ENCODE measurements at regions not wholly inside any gene's neighbourhood (a gene's known extent, or its start where the extent isn't known, plus 50 kb on each side); places are given as distances from the start of the nearest gene placed in this dataset.

DNA sequence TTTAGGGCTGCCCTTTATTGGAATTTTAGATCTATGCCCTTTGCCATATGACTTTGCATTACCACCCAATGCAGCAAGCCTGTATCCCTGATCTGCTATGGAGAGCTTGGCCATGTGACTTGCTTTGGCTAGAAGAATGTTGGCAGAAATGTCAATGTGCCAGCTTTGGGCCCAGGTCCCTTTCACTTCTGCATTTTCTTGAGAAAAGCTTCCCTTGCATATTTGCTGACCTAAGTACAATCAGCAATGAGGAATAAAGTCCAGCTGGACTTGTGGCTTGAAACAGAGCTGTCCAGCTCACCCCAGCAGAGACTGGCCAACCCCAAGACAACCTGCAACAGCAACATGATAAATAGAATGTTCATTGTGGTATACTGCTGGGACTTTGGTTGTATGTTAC is 135.9 kb downstream of the PAH start:
- no peak for DNase-seq (ENCODE audit: low read depth in 2 of 2)

- no peak for DNase-seq (ENCODE audit: low read depth in 2 of 2)
Observed at GRCh38 chr12:102776041-102776440, 141.0 kb downstream of the PAH start.

DNA sequence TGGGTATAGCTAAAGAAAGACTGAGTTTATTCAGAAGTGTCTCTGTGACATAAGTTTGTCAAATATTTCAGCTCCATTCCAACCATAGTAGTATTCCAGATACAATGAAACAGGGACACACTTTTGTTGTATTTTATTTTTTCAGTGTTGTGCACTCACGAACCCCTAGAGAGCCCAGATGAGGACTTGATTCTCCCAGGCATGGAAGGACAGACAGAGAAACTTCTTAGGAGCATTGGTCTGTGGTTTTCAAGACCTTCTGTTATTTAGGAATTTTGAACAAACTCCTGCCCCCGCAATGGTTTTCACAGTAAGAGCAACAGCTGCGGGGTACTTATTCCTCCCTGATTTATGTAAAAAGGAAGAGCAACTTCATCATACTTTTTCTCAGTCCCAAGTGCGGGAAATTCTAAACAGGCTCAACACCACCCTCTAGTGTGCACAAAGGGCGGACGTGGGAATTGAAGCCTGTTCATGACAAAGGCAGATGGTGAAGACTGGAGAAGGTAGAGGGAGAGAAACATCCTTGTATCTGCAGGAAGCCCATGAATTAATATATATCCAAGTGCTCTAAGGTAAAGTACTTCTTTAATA is 147.6 kb downstream of the PAH start:
- DNase-seq (ENCODE audit: low read depth in 2 of 2) = peak in 1 of 2 experiments; percentile 17

- DNase-seq (ENCODE audit: low read depth in 2 of 2) = no peak
Observed at GRCh38 chr12:102766961-102767360, 150.1 kb downstream of the PAH start.

DNA sequence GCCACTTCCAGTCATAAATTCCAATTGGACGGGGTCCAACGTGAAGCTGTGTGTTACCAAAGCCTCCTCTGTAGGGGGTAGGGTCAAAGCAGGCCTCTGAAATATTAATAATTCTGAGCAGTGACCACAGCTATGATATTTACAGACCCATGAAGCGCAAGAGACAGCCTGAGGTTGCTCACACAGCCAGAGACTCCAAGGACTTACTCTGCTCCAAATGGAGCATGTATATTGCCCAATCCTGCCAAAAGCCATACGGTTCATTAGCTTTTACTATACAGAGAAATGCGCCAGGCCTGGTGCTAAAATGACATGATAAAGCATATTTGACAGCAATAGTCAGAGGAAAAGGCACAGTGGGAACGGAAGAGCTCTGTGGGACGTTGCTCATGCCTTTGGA is 151.3 kb downstream of the PAH start:
- no peak for DNase-seq (ENCODE audit: low read depth in 2 of 2)

DNA sequence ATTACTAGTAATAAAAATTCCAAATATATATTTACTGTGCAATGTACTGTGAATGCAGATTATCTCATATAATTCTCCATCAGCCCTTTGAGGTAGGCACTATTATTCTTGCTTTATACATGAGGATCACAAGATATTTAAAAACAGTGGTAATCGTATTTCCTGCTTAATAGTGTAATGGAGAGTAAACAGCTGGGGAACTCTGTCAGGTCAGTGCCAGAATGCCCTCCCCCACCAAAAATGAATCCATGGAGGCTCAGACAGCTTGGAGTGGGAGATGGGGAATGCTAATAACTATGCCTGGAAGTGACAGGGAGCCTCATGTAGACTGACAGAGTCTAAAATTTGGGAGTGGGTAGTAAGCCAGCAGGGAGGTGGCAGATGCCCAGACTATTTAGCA is 153.6 kb downstream of the PAH start:
- no peak for DNase-seq (ENCODE audit: low read depth in 2 of 2)

- no peak for DNase-seq (ENCODE audit: low read depth in 2 of 2)
Observed at GRCh38 chr12:102763061-102763460, 154.0 kb downstream of the PAH start.

- no peak for DNase-seq (ENCODE audit: low read depth in 2 of 2)
Observed at GRCh38 chr12:102760322-102760721, 156.7 kb downstream of the PAH start.

DNA sequence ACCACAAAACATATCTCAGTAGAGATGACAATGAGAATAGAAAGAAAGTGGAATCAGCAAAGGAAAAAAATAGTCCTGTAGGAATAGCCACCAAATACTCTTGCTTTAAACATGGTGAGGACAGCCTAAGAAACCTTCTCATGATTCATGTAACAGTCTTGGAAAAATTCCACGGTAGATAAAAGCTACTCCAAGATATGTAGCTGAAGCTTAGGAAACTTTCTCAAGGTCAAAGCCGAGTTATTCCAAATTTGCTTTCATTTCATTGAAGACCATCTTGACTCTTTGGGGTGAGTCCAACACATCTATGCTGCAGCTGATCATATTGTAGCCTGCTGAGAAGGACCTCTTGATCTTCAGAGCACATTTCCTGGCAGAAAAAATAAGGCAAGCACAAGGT is 157.6 kb downstream of the PAH start:
- no peak for DNase-seq (ENCODE audit: low read depth in 2 of 2)

DNA sequence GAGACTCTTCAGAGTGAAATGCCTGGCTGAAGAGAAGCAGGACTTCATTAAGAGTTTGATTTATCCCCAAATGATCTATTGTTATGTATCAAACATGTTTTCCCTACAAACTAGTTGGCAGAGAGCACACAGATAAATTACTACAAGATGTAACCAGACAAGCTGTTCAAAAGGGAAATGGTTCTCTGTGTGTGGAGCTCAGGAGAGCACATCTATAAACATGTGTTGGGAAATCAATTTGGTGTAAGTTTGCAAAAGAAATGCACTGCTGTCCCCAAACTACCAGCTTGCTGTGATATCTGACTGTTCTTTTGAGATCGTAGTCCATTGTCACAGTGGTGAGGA is 159.2 kb downstream of the PAH start:
- no peak for DNase-seq (ENCODE audit: low read depth in 2 of 2)

DNA sequence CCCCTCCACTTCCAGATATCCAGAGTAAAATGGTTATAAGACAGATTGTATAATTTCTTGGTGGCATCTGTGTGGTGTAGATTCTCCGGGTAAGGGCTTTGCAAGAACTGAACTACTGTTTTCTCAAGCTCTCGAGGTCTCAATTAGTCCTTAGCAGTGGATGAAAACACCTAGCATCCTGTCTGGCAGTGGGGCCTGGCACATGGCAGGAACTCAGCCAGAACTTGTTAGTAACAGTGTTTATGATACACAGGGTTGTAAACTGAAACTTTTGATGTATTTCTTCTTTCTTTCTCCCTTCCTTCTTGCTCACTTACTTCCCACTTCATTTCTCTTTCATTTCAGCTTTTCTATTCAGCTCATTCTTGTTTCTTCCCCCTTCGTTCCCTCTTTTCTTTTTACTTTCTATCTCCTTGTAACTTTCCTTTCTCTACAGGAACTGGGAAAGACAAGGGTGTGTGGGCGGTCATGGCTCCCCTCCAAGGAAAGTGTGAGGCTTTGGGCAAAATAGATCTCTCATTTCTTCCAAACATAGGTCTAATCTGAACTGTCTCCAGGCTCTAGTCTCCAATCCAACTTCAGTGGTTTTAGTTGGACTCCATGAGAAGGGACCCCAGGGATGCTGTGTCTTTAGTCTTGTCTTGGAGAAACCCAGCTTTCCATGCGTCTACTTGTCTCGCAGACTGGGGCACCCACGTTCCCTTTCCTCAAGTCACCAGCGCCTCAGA is 159.7 kb downstream of the PAH start:
- no peak for DNase-seq (ENCODE audit: low read depth in 2 of 2)

GRCh38 chr12:102756530-102756929 is 160.5 kb downstream of the PAH start:
- DNase-seq (ENCODE audit: low read depth in 2 of 2) = no peak

GRCh38 chr12:102755266-102755665 is 161.8 kb downstream of the PAH start:
- DNase-seq (ENCODE audit: low read depth in 2 of 2) = no peak

GRCh38 chr12:102753802-102754201 is 163.2 kb downstream of the PAH start:
- DNase-seq (ENCODE audit: low read depth in 2 of 2) = no peak

DNA sequence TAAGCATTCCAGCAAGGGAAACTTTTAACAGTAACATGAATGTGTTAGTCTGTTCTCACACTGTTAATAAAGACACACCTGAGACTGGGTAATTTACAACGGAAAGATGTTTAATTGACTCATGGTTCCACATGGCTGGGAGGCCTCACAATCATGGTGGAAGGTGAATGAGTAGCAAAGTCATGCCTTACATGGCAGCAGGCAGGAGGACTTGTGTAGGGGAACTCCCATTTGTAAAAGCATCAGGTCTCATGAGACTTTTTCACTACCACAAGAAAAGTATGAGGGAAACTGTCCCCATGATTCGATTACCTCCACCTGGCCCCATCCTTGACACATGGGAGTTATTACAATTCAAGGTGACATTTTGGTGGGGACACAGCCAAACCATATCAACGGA is 168.3 kb downstream of the PAH start:
- no peak for DNase-seq (ENCODE audit: low read depth in 2 of 2)

- no peak for DNase-seq (ENCODE audit: low read depth in 2 of 2)
Observed at GRCh38 chr12:102746963-102747362, 170.1 kb downstream of the PAH start.

GRCh38 chr12:102745971-102746600 is 171.0 kb downstream of the PAH start:
- no peak for DNase-seq (ENCODE audit: low read depth in 2 of 2)

DNA sequence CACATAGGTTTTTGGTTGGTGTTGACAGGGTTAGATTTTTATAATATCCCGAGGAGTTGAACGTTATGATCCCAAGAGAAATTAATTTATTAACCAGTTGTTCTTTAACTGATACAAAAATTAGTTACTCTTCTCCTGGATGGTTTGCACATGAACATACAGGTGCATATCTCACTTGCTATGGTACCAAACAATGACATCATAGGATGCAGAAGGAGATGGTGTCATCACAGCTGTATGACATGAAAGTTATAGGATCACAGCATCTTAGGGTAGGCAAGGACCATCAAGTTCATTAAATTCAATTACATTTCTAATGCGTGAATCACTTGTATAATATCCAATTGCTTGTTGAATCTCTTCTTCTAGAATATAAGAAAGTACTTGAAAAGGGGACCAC is 175.8 kb downstream of the PAH start:
- no peak for DNase-seq (ENCODE audit: low read depth in 2 of 2)

GRCh38 chr12:102740141-102740955 is 176.7 kb downstream of the PAH start:
- DNase-seq (ENCODE audit: low read depth in 2 of 2) = no peak

DNA sequence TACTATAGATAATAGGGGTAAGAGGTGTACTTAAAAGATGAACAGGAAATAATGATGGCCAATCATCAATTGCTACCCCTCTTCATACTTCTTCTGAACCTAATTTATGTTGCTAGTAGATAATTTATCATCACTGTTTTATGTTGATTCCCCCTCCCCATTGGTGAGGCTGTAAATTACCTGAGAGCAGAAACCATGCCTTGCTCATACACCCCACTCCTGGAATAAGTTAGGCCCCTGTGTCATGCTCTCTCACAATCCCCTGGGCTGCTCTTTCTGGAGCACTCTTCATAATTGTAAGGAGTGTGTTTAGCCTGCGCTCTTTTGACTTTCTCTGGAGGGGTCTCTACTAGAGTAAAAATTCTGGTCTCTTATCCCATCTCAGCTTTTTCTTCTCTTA is 180.7 kb downstream of the PAH start:
- DNase-seq (ENCODE audit: low read depth in 2 of 2) = no peak

GRCh38 chr12:102735104-102735503 is 181.9 kb downstream of the PAH start:
- DNase-seq (ENCODE audit: low read depth in 2 of 2) = no peak

GRCh38 chr12:102730996-102731395 is 186.0 kb downstream of the PAH start:
- no peak for DNase-seq (ENCODE audit: low read depth in 2 of 2)
